ENCODE measurements at regions not wholly inside any gene's neighbourhood (a gene's known extent, or its start where the extent isn't known, plus 50 kb on each side); places are given as distances from the start of the nearest gene placed in this dataset.

DNA sequence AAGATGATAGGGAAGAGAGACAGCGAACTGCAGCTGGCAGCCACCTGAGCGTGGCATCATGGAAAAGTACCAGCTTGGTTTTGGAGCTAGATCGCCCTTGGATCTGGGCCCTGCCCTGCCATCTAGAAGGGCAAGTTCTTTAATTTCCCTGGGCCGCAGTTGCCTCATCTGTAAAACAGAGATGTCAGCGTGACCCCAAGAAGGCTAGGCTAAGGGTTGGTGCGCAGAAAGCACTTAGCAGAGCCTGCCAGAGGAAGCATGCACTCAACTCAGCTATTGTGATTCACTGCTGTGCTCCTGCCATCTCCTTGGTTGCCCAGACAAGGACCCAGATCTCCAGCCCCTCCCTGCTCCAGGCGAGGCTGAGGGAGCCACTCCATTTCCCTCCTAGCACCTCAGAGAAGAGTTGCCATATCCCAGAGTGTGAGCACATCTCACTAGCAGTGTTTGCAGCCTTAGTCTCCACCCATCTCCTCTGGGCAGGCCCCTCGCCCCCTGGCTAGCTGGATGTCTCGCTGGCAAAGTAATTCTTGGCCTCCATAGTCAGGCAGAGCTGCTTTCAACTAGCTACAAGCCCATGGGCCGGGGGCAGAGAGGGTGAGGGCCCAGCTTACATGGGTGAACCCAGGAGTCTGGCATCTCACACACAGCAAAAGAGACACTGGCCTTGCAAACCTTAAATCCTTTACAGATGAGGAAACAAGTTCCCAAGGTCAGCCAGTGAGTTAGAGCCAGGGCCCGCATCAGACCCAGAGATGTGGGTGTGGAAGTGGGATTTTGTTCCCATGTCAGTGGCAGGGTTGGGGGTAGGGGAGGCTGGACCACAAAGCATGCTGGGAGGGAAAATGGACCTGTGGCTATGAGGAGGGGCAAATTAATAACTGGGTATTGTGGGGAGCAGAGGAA, 280.7 kb upstream of the TLE3 start:
- peak in 1 of 2 donors; percentile 8 for TF ChIP-seq POLR2A (IDR thresholded peaks at IDR 0.05)
- TF ChIP-seq, protein P1, sequence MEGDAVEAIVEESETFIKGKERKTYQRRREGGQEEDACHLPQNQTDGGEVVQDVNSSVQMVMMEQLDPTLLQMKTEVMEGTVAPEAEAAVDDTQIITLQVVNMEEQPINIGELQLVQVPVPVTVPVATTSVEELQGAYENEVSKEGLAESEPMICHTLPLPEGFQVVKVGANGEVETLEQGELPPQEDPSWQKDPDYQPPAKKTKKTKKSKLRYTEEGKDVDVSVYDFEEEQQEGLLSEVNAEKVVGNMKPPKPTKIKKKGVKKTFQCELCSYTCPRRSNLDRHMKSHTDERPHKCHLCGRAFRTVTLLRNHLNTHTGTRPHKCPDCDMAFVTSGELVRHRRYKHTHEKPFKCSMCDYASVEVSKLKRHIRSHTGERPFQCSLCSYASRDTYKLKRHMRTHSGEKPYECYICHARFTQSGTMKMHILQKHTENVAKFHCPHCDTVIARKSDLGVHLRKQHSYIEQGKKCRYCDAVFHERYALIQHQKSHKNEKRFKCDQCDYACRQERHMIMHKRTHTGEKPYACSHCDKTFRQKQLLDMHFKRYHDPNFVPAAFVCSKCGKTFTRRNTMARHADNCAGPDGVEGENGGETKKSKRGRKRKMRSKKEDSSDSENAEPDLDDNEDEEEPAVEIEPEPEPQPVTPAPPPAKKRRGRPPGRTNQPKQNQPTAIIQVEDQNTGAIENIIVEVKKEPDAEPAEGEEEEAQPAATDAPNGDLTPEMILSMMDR (IDR thresholded peaks at IDR 0.05): no peak
